AG04449 (cell line): ENCODE measurements at regions not wholly inside any gene's neighbourhood (a gene's known extent, or its start where the extent isn't known, plus 50 kb on each side); places are given as distances from the start of the nearest gene placed in this dataset.

Experiments used
- CTCF ChIA-PET: fragments of 350-600 bp; formaldehyde crosslinking; extraction: SDS; loops from one replicate; lab custom pipeline; 2021; ENCODE audit warnings: antibody characterized with exemption; lab: Yijun Ruan, JAX
- POLR2A ChIA-PET: fragments of 400-600, 350-600 bp; formaldehyde crosslinking; extraction: SDS; loops from one replicate; lab custom pipeline; 2020; ENCODE audit warnings: antibody characterized with exemption, inconsistent platforms; lab: Yijun Ruan, JAX
- DNase-seq: peaks from one replicate; pipeline ENCODE4 v3.0.0-alpha.2; 2010; ENCODE audit warnings: low read depth, low spot score
- H3K4me3 ChIP-seq: 2 replicates; pipeline ENCODE4 v1.5.1; 2011; ENCODE audit warnings: low read depth, mild to moderate bottlenecking, control low read depth, low read length
- CTCF ChIP-seq: IDR thresholded peaks from one replicate; pipeline ENCODE4 v1.5.1; 2011; ENCODE audit warnings: mild to moderate bottlenecking, moderate library complexity, low read length, control low read depth, inconsistent platforms; ENCODE audit not compliant: insufficient read depth; ENCODE audit errors: missing control alignments

- CTCF ChIA-PET = no interaction called here
- DNase-seq = no peak
- no peak overlapping the region for H3K4me3 ChIP-seq
- TF ChIP-seq CTCF = no peak
- POLR2A ChIA-PET = no interaction called here
Measured at GRCh38 chr10:25694971-25695370, 239.1 kb upstream of the MYO3A start.

- no peak for DNase-seq
- TF ChIP-seq CTCF = no peak
- ChIA-PET CTCF (no interaction called here), POLR2A (no interaction called here)
- H3K4me3 ChIP-seq = no peak overlapping the region
Measured at GRCh38 chr10:25695586-25695985, 238.4 kb upstream of the MYO3A start.

- ChIA-PET CTCF (no interaction called here), POLR2A (no interaction called here)
- DNase-seq = no peak
- TF ChIP-seq CTCF = no peak
- no peak overlapping the region for H3K4me3 ChIP-seq
Measured at GRCh38 chr10:25696013-25696708, 237.9 kb upstream of the MYO3A start.

GRCh38 chr10:25697412-25697811, 236.6 kb upstream of the MYO3A start:
- TF ChIP-seq CTCF = no peak
- ChIA-PET POLR2A (no interaction called here), CTCF (no interaction called here)
- no peak for DNase-seq
- H3K4me3 ChIP-seq = no peak overlapping the region

- no peak for TF ChIP-seq CTCF
- ChIA-PET POLR2A (no interaction called here), CTCF (no interaction called here)
- DNase-seq = no peak
- no peak overlapping the region for H3K4me3 ChIP-seq
Measured at GRCh38 chr10:25698638-25699037, 235.4 kb upstream of the MYO3A start.

- POLR2A ChIA-PET = no interaction called here
- CTCF ChIA-PET = no interaction called here
- DNase-seq = no peak
- no peak overlapping the region for H3K4me3 ChIP-seq
- TF ChIP-seq CTCF = no peak
Measured at GRCh38 chr10:25699631-25700030, 234.4 kb upstream of the MYO3A start.
